ENCODE measurements at regions not wholly inside any gene's neighbourhood (a gene's known extent, or its start where the extent isn't known, plus 50 kb on each side); places are given as distances from the start of the nearest gene placed in this dataset.

DNA sequence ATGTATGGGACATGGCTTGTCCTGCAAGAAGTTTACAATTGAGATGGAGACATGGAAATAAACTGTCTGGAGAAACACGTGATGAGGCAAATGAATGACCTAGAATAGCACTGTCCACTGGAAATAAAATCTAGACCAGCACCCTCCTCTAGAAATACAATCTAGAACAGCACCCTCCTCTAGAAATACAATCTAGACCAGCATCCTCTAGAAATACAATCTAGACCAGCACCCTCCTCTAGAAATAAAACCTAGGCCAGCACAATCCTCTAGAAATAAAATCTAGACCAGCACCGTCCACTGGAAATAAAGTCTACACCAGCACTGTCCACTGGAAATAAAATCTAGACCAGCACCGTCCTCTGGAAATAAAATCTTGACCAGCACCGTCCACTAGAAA, 69.2 kb upstream of the RFLNA start:
- no peak for DNase-seq

DNA sequence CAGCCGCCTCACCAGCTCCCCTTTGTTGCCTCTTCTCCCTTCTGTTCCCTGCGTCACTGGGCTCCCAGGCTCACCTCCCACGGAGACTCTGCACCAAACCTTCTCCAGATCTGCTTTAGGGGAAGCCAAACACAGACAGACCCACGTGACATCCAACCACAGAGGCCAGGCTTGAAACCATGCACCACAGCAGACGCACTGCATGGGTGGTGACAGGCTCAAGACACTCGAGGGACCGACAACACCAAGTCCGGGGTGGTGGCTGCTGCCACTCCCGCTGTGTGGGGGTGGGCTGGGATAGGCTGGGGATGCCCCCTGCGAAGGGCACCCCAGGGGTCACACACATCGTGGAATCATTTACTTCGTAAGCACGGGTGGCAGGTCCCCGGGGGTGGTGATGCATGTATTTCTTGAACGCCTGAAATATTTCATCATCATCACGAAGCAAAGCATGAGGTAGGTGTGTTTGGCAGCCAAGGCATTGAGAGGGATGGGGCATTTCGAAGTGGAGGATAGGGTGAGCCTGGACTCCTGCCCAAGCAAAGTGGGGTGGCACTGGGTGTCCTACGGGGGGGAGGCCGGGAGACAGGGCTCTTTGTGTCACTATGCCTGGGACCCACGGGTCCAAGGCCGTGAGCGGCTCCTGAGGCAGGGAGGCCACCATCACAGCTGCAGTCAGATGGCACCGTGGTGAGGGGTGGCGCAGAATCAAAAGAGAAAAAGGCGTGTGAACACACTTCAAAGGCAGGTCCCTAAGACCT, 66.8 kb upstream of the RFLNA start:
- DNase-seq: no peak

GRCh38 chr12:124229520-124229919, 65.4 kb upstream of the RFLNA start:
- no peak for DNase-seq

- DNase-seq: no peak
These were observed 64.7 kb upstream of the RFLNA start for GRCh38 chr12:124230117-124230757.

- DNase-seq: no peak
These were observed 64.1 kb upstream of the RFLNA start for GRCh38 chr12:124230789-124231188.

GRCh38 chr12:124231980-124232653, 62.8 kb upstream of the RFLNA start:
- no peak for DNase-seq

DNA sequence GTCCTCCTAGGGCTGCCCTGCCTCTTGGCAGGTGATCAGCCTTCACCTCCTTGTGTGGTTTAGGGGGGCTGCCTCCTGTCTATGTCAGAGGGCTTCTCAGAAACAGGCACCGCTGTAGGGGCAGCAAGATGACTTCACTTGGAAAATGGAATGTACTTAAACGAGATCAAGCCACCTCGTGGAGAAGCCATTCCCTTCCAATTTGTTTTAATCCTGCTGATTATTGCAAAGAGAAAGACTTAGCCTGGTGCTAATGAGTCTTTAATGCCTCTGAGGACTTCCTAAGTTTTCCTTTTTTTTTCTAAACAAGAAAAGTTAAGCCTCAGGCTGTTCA, 62.3 kb upstream of the RFLNA start:
- DNase-seq: no peak

- DNase-seq: no peak
These were observed 61.7 kb upstream of the RFLNA start for GRCh38 chr12:124233041-124233796.

DNA sequence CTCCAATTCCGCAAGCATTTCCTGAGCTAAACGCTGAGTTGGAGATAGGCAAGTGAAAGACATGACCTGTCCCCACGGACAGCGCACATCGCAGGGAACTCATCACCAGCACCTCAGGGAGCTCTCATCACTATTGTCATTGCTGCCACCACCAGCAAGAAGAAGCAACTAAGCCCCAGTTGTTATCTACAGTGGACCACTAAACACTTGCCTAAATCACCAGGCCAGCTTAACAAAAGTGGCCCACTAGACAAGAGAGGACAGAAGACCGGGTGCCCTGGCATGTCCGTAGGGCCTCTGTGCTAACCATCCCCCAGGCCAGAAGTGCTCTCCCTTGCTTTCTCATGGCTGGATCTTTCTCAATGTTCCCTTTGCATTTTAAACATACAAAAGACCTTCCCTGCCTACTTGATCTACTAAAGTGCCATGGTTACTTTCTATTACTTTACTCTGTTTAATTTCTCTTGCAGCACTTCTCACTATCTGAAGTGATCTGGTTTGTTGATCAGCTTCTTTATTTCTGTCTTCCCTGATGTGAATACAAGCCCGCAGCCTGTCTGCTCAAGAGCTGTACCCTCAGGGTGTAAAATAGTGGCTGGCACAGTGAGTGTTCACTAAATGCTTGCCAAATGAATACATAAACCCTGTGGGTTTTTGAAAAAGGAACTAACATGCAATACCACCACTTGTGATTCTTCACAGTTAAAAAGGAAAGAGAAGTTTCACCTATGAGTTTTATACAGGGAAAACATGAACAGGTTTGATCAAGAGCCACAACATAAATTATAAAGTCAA, 60.9 kb upstream of the RFLNA start:
- no peak for DNase-seq

- DNase-seq: no peak
These were observed 58.3 kb upstream of the RFLNA start for GRCh38 chr12:124236625-124237031.

GRCh38 chr12:124238886-124239285, 56.0 kb upstream of the RFLNA start:
- no peak for DNase-seq

GRCh38 chr12:124240493-124240892, 54.4 kb upstream of the RFLNA start:
- DNase-seq: no peak

DNA sequence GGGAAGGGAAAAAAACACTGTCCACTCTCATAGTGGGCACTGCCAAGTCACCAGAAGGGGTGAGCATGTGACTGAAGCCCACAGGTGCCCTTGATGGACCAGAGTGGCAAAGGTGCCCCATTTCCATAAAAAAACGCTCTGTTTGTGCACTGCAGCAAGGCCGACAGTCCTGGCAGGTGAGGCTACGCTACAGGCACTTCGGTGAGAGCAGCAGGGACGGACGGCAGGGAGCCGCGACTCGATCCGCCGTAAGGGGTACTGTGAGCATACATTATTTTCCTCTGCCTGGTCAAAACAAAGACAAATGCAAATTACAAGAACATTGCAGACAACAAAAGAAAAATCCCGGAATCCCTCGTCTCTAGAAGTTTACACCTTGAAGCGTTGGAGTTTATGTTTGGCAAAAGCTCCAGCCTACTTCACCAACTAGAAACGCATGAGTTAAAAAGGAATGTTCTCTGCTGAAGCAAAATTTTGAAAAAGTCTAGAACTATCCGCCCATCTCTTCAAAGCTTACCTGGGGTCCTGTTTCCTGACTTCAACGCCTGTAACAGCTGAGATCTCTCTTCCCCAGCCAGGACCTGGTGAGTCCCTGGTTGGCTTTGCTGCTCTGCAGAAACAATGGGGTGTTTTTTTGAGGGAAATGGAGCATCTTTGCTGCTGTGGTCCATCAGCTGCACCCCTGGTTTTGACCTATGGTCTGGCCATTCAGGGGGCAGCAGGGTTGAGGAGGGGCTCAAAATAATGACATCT, 52.9 kb upstream of the RFLNA start:
- DNase-seq: no peak

- DNase-seq: no peak
These were observed 52.3 kb upstream of the RFLNA start for GRCh38 chr12:124242529-124243065.

DNA sequence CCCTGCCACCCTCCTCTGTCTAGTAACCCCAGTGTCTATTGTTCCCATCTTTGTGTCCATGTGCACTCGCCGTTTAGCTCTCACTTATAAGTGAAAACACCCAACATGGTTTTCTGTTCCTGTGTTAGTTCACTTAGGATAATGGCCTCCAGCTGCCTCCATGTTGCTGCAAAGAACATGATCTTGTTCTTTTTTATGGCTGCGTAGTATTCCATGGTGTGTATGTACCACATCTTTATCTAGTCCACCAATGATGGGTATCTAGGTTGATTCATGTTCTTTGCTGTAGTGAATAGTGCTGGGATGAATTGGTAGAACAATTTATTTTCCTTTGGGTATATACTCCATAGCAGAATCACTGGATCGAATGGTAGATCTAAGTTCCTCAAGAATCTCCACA, 51.0 kb upstream of the RFLNA start:
- no peak for DNase-seq

All from central memory CD4-positive, alpha-beta T cell (primary cell).